GM12878 (cell line): ENCODE measurements at regions not wholly inside any gene's neighbourhood (a gene's known extent, or its start where the extent isn't known, plus 50 kb on each side); places are given as distances from the start of the nearest gene placed in this dataset.

Source experiments
- ATAC-seq: fragments of 200-7000 bp; cut with Tn5 transposase; 3 replicates; pipeline ENCODE4 v1.9.1; 2020; ENCODE audit warnings: mild to moderate bottlenecking, moderate library complexity
- BruUV-seq: library from RNA; stranded (reverse); fragments of 400-500 nt; replicated peaks from 2 replicates; lab custom pipeline; 2021; lab: Mats Ljungman, UMichigan
- CTCF ChIA-PET: fragments of 300-600 bp; sonication (Branson Sonifier 250); formaldehyde crosslinking; extraction: SDS; loops from one replicate; lab custom pipeline; 2021; ENCODE audit warnings: inconsistent platforms; lab: Yijun Ruan, JAX
- POLR2A ChIA-PET: fragments of 350-600 bp; formaldehyde crosslinking; extraction: SDS; loops from one replicate; lab custom pipeline; 2021; ENCODE audit warnings: inconsistent platforms; lab: Charles Lee
- RAD21 ChIA-PET: fragments of 300-600 bp; sonication (Branson Sonifier 250); formaldehyde crosslinking; loops from one replicate; lab custom pipeline; 2023; ENCODE audit warnings: antibody characterized with exemption; ENCODE audit not compliant: unreplicated experiment; lab: Charles Lee
- SMC1A ChIA-PET: fragments of 300-600 bp; sonication (Branson Sonifier 250); formaldehyde crosslinking; loops from one replicate; lab custom pipeline; 2023; ENCODE audit not compliant: unreplicated experiment, uncharacterized antibody; lab: Charles Lee
- DNase-seq: peaks from one replicate; pipeline ENCODE4 v3.0.0-alpha.2; 2011; ENCODE audit warnings: low read depth, low spot score
- FAIRE-seq: peaks from 3 replicates; lab custom pipeline; 2011; peaks lifted over from hg19 to GRCh38; lab: Jason Lieb, UNC
- H2AFZ ChIP-seq: 2 replicates; pipeline ENCODE4 v1.6.0; 2011; ENCODE audit warnings: low read depth, low read length, control low read depth; ENCODE audit not compliant: control insufficient read depth
- H3K27ac ChIP-seq: 2 replicates; pipeline ENCODE4 v1.5.1; 2011; ENCODE audit warnings: control low read depth; ENCODE audit not compliant: control insufficient read depth, insufficient read depth
- H3K27me3 ChIP-seq, 2 experiments: replicated peaks in 1 of 2; 2 replicates each; pipeline versions ENCODE4 v1.6.0 to v1.6.1; 2011; ENCODE audit warnings: low read length in 1 of 2; ENCODE audit not compliant: control insufficient read depth in 2 of 2, insufficient read depth in 2 of 2
- H3K36me3 ChIP-seq, 2 experiments: 2 replicates each; pipeline ENCODE4 v1.5.1; 2011; ENCODE audit warnings: low read length in 1 of 2; ENCODE audit not compliant: control insufficient read depth in 2 of 2, insufficient read depth in 2 of 2
- H3K4me1 ChIP-seq: 2 replicates; pipeline ENCODE4 v1.6.1; 2011; ENCODE audit warnings: mild to moderate bottlenecking, low read length, moderate library complexity, mixed read lengths; ENCODE audit not compliant: control insufficient read depth, insufficient read depth
- H3K4me2 ChIP-seq: 2 replicates; pipeline ENCODE4 v1.6.0; 2011; ENCODE audit warnings: control low read depth; ENCODE audit not compliant: control insufficient read depth, insufficient read depth
- H3K4me3 ChIP-seq: fragments of 200-600 bp; sonication (generic); 2 replicates; pipeline ENCODE4 v1.5.1; 2016
- H3K79me2 ChIP-seq: 2 replicates; pipeline ENCODE4 v1.6.0; 2011; ENCODE audit warnings: low read length; ENCODE audit not compliant: control insufficient read depth, insufficient read depth
- H3K9ac ChIP-seq: 2 replicates; pipeline ENCODE4 v1.8.0; 2011; ENCODE audit warnings: low read length, control low read depth, mixed read lengths; ENCODE audit not compliant: control insufficient read depth, insufficient read depth
- H3K9me3 ChIP-seq: replicated peaks from 3 replicates; pipeline ENCODE4 v1.5.1; 2011; ENCODE audit warnings: mild to moderate bottlenecking, low read length; ENCODE audit not compliant: control insufficient read depth, insufficient read depth
- H4K20me1 ChIP-seq: 2 replicates; pipeline ENCODE4 v1.6.0; 2011; ENCODE audit not compliant: control insufficient read depth, insufficient read depth
- ATF7 ChIP-seq: fragments of 450-650 bp; IDR thresholded peaks from 2 replicates; pipeline ENCODE4 v1.6.1; 2016; ENCODE audit warnings: low read depth, mild to moderate bottlenecking
- BMI1 ChIP-seq: fragments of 450-650 bp; IDR thresholded peaks from 2 replicates; pipeline ENCODE4 v1.6.1; 2016; ENCODE audit warnings: mild to moderate bottlenecking, moderate library complexity, borderline replicate concordance
- CBX3 ChIP-seq: fragments of 200-600 bp; sonication (generic); IDR thresholded peaks from 2 replicates; pipeline ENCODE4 v1.6.1; 2016; ENCODE audit warnings: low read depth, borderline replicate concordance
- HCFC1 ChIP-seq: fragments of 150-350 bp; IDR thresholded peaks from 2 replicates; pipeline ENCODE4 v1.6.1; 2014; ENCODE audit warnings: low read length
- KDM1A ChIP-seq: fragments of 200-600 bp; sonication (generic); IDR thresholded peaks from 2 replicates; pipeline ENCODE4 v1.6.1; 2016; ENCODE audit warnings: borderline replicate concordance
- KLF5 ChIP-seq: fragments of 450-650 bp; IDR thresholded peaks from 2 replicates; pipeline ENCODE4 v1.6.1; 2014; ENCODE audit warnings: mild to moderate bottlenecking; ENCODE audit not compliant: partially characterized antibody
- NKRF ChIP-seq: fragments of 450-650 bp; conservative IDR thresholded peaks from 2 replicates; pipeline ENCODE4 v1.6.1; 2017; ENCODE audit warnings: mild to moderate bottlenecking, moderate library complexity
- NR2F1 ChIP-seq: fragments of 450-650 bp; conservative IDR thresholded peaks from 2 replicates; pipeline ENCODE4 v1.6.1; 2017; ENCODE audit warnings: mild to moderate bottlenecking
- NRF1 ChIP-seq: conservative IDR thresholded peaks from 2 replicates; pipeline ENCODE4 v1.6.1; 2011; ENCODE audit warnings: mild to moderate bottlenecking, low read depth, low read length, improper control_type of control experiment
- PAX8 ChIP-seq: fragments of 450-650 bp; IDR thresholded peaks from 2 replicates; pipeline ENCODE4 v1.6.1; 2017; ENCODE audit warnings: mild to moderate bottlenecking, moderate library complexity
- POLR2A ChIP-seq: IDR thresholded peaks from 2 replicates; pipeline ENCODE4 v1.6.1; 2011; ENCODE audit warnings: low read depth, mild to moderate bottlenecking, low read length
- RAD51 ChIP-seq: fragments of 450-650 bp; IDR thresholded peaks from 2 replicates; pipeline ENCODE4 v1.6.1; 2016; ENCODE audit warnings: moderate library complexity, mild to moderate bottlenecking, inconsistent platforms
- RBBP5 ChIP-seq: fragments of 200-600 bp; sonication (generic); conservative IDR thresholded peaks from 2 replicates; pipeline ENCODE4 v1.6.1; 2016
- YBX1 ChIP-seq: fragments of 450-650 bp; IDR thresholded peaks from 2 replicates; pipeline ENCODE4 v1.6.1; 2016; ENCODE audit warnings: antibody characterized with exemption
- ZZZ3 ChIP-seq: IDR thresholded peaks from 2 replicates; pipeline ENCODE4 v1.6.1; 2011; ENCODE audit warnings: low read depth; ENCODE audit not compliant: control insufficient read depth, insufficient read length
- WGBS: methylation state at CpG from one replicate; pipeline ENCODE4 v1.1.6; 2016; ENCODE audit warnings: low lambda C conversion rate; ENCODE audit not compliant: insufficient replicate concordance, insufficient coverage; ENCODE audit errors: missing lambda C conversion rate; 5-methylcytosine and 5-hydroxymethylcytosine counted together
- in situ Hi-C: fragments of 300-500 bp; cut with MboI; formaldehyde crosslinking; loops from 9 replicates; pipeline ENCODE4 v1.14.3; 2018; ENCODE audit warnings: mixed read lengths
- intact Hi-C: fragments of 100-400 bp; cut with micrococcal nuclease; formaldehyde crosslinking; loops from one replicate; pipeline ENCODE4 v1.14.2; 2022; ENCODE audit not compliant: unreplicated experiment
- TF ChIP-seq, protein P1 (sequence below): fragments of 450-650 bp; IDR thresholded peaks from 2 replicates; pipeline ENCODE4 v1.6.1; 2014; ENCODE audit warnings: mild to moderate bottlenecking
- TF ChIP-seq, protein P2 (sequence below): fragments of 450-650 bp; IDR thresholded peaks from 2 replicates; pipeline ENCODE4 v1.6.1; 2018; ENCODE audit warnings: borderline replicate concordance, mild to moderate bottlenecking; ENCODE audit not compliant: partially characterized antibody
- TF ChIP-seq, protein P3 (sequence below): IDR thresholded peaks from 2 replicates; pipeline ENCODE4 v1.6.1; 2011; ENCODE audit warnings: borderline replicate concordance, low read depth, mild to moderate bottlenecking, moderate library complexity, mixed read lengths, low read length; ENCODE audit not compliant: insufficient read depth; ENCODE audit errors: extremely low read length

DNA sequence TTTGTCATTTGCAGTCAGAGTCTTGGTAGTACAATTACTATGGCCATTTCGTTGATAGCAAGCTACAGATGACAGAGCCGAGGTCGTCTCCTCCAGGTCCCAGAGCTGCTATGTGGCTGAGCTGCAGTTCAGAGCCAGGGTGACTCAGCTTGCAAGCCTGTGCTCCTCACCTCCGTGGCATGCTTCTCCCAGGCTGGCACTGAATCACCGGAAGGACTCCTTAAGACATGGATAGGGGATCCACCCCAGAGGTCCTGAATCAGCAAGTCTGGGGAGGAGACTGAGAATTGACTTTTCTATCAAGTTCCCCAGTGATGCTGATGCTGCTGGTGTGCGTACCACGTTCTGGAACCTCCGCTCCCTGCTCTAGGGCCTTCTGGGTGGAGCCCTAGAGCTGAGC, 291.2 kb downstream of the CDH26 start:
- H4K20me1 ChIP-seq = no peaks in the 10 kb centered on the region
- H3K36me3 ChIP-seq = no peaks in the 10 kb centered on the region
- no peak for ATAC-seq
- H3K27me3 ChIP-seq = no peaks in the 10 kb centered on the region
- no peak for FAIRE-seq
- H3K4me2 ChIP-seq = no peak overlapping the region
- in situ Hi-C loops = no loop called here
- H3K79me2 ChIP-seq = no peaks in the 10 kb centered on the region
- H3K27ac ChIP-seq = no peak overlapping the region
- ChIA-PET RAD21 (no interaction called here), POLR2A (no interaction called here), CTCF (interaction anchor here (2.4 kb wide), 1 partner anchor 13 kb away, joined by 8 read pairs; no protein-coding TSS in a partner anchor), SMC1A (no interaction called here)
- H3K4me1 ChIP-seq = no peaks in the 10 kb centered on the region
- H3K9ac ChIP-seq = no peak overlapping the region
- intact Hi-C loops = no loop called here
- H3K9me3 ChIP-seq = no peaks in the 10 kb centered on the region
- no TSS peak for BruUV-seq
- H2AFZ ChIP-seq = no peak overlapping the region
- H3K4me3 ChIP-seq = no peak overlapping the region
- WGBS = 21% methylated on average over 8 of the region's 8 CpGs
- no peak for DNase-seq
- TF ChIP-seq, protein P1, sequence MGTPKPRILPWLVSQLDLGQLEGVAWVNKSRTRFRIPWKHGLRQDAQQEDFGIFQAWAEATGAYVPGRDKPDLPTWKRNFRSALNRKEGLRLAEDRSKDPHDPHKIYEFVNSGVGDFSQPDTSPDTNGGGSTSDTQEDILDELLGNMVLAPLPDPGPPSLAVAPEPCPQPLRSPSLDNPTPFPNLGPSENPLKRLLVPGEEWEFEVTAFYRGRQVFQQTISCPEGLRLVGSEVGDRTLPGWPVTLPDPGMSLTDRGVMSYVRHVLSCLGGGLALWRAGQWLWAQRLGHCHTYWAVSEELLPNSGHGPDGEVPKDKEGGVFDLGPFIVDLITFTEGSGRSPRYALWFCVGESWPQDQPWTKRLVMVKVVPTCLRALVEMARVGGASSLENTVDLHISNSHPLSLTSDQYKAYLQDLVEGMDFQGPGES = no peak
- TF ChIP-seq ATF7 (no peak), KLF5 (no peak), RBBP5 (no peak), YBX1 (no peak), HCFC1 (no peak), NR2F1 (no peak), NKRF (no peak), PAX8 (no peak), RAD51 (no peak), POLR2A (no peak), ZZZ3 (no peak), BMI1 (no peak), CBX3 (no peak), KDM1A (no peak), NRF1 (no peak)
- TF ChIP-seq, protein P2, sequence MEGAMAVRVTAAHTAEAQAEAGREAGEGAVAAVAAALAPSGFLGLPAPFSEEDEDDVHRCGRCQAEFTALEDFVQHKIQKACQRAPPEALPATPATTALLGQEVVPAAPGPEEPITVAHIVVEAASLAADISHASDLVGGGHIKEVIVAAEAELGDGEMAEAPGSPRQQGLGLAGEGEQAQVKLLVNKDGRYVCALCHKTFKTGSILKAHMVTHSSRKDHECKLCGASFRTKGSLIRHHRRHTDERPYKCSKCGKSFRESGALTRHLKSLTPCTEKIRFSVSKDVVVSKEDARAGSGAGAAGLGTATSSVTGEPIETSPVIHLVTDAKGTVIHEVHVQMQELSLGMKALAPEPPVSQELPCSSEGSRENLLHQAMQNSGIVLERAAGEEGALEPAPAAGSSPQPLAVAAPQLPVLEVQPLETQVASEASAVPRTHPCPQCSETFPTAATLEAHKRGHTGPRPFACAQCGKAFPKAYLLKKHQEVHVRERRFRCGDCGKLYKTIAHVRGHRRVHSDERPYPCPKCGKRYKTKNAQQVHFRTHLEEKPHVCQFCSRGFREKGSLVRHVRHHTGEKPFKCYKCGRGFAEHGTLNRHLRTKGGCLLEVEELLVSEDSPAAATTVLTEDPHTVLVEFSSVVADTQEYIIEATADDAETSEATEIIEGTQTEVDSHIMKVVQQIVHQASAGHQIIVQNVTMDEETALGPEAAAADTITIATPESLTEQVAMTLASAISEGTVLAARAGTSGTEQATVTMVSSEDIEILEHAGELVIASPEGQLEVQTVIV = no peak
- TF ChIP-seq, protein P3, sequence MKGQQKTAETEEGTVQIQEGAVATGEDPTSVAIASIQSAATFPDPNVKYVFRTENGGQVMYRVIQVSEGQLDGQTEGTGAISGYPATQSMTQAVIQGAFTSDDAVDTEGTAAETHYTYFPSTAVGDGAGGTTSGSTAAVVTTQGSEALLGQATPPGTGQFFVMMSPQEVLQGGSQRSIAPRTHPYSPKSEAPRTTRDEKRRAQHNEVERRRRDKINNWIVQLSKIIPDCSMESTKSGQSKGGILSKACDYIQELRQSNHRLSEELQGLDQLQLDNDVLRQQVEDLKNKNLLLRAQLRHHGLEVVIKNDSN = no peak
